SK-N-SH treated with all-trans-retinoic acid at 6 μM for 48 hours (cell line): ENCODE measurements at regions not wholly inside any gene's neighbourhood (a gene's known extent, or its start where the extent isn't known, plus 50 kb on each side); places are given as distances from the start of the nearest gene placed in this dataset.

Experiments used
- ARNTL ChIP-seq: fragments of 450-650 bp; formaldehyde crosslinking; IDR thresholded peaks from 2 replicates; pipeline ENCODE4 v1.5.0; 2020; ENCODE audit warnings: low read depth, mild to moderate bottlenecking, moderate library complexity, borderline replicate concordance
- BACH2 ChIP-seq: fragments of 250-450 bp; sonication (Bioruptor Pico); IDR thresholded peaks from 2 replicates; pipeline ENCODE4 v1.9.0; 2021; ENCODE audit warnings: mild to moderate bottlenecking, borderline replicate concordance
- CSDC2 ChIP-seq: fragments of 250-450 bp; sonication (Bioruptor Pico); IDR thresholded peaks from 2 replicates; pipeline ENCODE4 v1.5.0; 2020; ENCODE audit warnings: mild to moderate bottlenecking, moderate library complexity
- GLIS3 ChIP-seq: fragments of 250-450 bp; sonication (Bioruptor Pico); IDR thresholded peaks from 2 replicates; pipeline ENCODE4 v1.5.0; 2020; ENCODE audit warnings: mild to moderate bottlenecking, moderate library complexity
- ISL1 ChIP-seq: fragments of 250-450 bp; sonication (Bioruptor Pico); IDR thresholded peaks from 2 replicates; pipeline ENCODE4 v2.1.2; 2022; ENCODE audit warnings: mild to moderate bottlenecking, moderate library complexity
- PPARA ChIP-seq: fragments of 250-450 bp; sonication (Bioruptor Pico); IDR thresholded peaks from 2 replicates; pipeline ENCODE4 v1.5.0; 2020; ENCODE audit warnings: mild to moderate bottlenecking, borderline replicate concordance
- RARB ChIP-seq: fragments of 250-450 bp; sonication (Bioruptor Pico); IDR thresholded peaks from 2 replicates; pipeline ENCODE4 v1.8.0; 2021; ENCODE audit warnings: mild to moderate bottlenecking, moderate library complexity
- TCF4 ChIP-seq: fragments of 250-450 bp; sonication (Bioruptor Pico); IDR thresholded peaks from 2 replicates; pipeline ENCODE4 v1.8.0; 2021; ENCODE audit warnings: mild to moderate bottlenecking, moderate library complexity, borderline replicate concordance
- TOX ChIP-seq: fragments of 250-450 bp; sonication (Bioruptor Pico); IDR thresholded peaks from 2 replicates; pipeline ENCODE4 v1.8.0; 2021; ENCODE audit warnings: mild to moderate bottlenecking, moderate library complexity, borderline replicate concordance
- ZFP3 ChIP-seq: fragments of 250-450 bp; sonication (Bioruptor Pico); IDR thresholded peaks from 2 replicates; pipeline ENCODE4 v1.5.0; 2020; ENCODE audit warnings: mild to moderate bottlenecking, moderate library complexity
- ZFP30 ChIP-seq: fragments of 450-650 bp; formaldehyde crosslinking; IDR thresholded peaks from 2 replicates; pipeline ENCODE4 v1.5.0; 2022; ENCODE audit warnings: mild to moderate bottlenecking, moderate library complexity
- ZNF8 ChIP-seq: fragments of 450-650 bp; formaldehyde crosslinking; IDR thresholded peaks from 2 replicates; pipeline ENCODE4 v1.5.0; 2020; ENCODE audit warnings: mild to moderate bottlenecking, moderate library complexity
- TF ChIP-seq, protein P1 (sequence below): fragments of 250-450 bp; sonication (Bioruptor Pico); IDR thresholded peaks from 2 replicates; pipeline ENCODE4 v1.8.0; 2020; ENCODE audit warnings: mild to moderate bottlenecking, moderate library complexity, borderline replicate concordance
- TF ChIP-seq, protein P2 (sequence below): fragments of 250-450 bp; sonication (Bioruptor Pico); IDR thresholded peaks from 2 replicates; pipeline ENCODE4 v1.5.1; 2020; ENCODE audit warnings: low read depth, mild to moderate bottlenecking, moderate library complexity

- TF ChIP-seq ZFP3 (CRISPR knock-in tag) (no peak), ZNF8 (CRISPR knock-in tag) (no peak), CSDC2 (no peak), RARB (CRISPR knock-in tag) (no peak), TOX (CRISPR knock-in tag) (no peak), TCF4 (no peak), GLIS3 (CRISPR knock-in tag) (no peak), BACH2 (no peak), ZFP30 (no peak), ISL1 (CRISPR knock-in tag) (no peak), ARNTL (CRISPR knock-in tag) (no peak), PPARA (no peak)
- TF ChIP-seq, protein P1, sequence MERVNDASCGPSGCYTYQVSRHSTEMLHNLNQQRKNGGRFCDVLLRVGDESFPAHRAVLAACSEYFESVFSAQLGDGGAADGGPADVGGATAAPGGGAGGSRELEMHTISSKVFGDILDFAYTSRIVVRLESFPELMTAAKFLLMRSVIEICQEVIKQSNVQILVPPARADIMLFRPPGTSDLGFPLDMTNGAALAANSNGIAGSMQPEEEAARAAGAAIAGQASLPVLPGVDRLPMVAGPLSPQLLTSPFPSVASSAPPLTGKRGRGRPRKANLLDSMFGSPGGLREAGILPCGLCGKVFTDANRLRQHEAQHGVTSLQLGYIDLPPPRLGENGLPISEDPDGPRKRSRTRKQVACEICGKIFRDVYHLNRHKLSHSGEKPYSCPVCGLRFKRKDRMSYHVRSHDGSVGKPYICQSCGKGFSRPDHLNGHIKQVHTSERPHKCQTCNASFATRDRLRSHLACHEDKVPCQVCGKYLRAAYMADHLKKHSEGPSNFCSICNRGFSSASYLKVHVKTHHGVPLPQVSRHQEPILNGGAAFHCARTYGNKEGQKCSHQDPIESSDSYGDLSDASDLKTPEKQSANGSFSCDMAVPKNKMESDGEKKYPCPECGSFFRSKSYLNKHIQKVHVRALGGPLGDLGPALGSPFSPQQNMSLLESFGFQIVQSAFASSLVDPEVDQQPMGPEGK (CRISPR knock-in tag) = no peak
- TF ChIP-seq, protein P2, sequence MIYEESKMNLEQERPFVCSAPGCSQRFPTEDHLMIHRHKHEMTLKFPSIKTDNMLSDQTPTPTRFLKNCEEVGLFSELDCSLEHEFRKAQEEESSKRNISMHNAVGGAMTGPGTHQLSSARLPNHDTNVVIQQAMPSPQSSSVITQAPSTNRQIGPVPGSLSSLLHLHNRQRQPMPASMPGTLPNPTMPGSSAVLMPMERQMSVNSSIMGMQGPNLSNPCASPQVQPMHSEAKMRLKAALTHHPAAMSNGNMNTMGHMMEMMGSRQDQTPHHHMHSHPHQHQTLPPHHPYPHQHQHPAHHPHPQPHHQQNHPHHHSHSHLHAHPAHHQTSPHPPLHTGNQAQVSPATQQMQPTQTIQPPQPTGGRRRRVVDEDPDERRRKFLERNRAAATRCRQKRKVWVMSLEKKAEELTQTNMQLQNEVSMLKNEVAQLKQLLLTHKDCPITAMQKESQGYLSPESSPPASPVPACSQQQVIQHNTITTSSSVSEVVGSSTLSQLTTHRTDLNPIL (CRISPR knock-in tag) = no peak
Measured at GRCh38 chr4:15162046-15162445, 159.8 kb downstream of the CPEB2 start.
